ENCODE measurements at regions not wholly inside any gene's neighbourhood (a gene's known extent, or its start where the extent isn't known, plus 50 kb on each side); places are given as distances from the start of the nearest gene placed in this dataset.

GRCh38 chr16:86364653-86365380 lies 145.5 kb upstream of the FOXF1 start:
- CTCF ChIA-PET, result interaction anchor here (1.1 to 1.2 kb wide), 2 partner anchors 10 to 12 kb away, joined by 3 read pairs; no protein-coding TSS in a partner anchor
- no peak for DNase-seq (ENCODE audit: extremely low spot score)
- POLR2A ChIA-PET, result no interaction called here

GRCh38 chr16:86365513-86366273 lies 144.6 kb upstream of the FOXF1 start:
- TF ChIP-seq ELF4 (IDR thresholded peaks at IDR 0.05), result no peak
- TF ChIP-seq BHLHE40 (IDR thresholded peaks at IDR 0.05; ENCODE audit: borderline replicate concordance), result no peak
- no peak for TF ChIP-seq NFRKB (IDR thresholded peaks at IDR 0.05)
- TF ChIP-seq ARNT (IDR thresholded peaks at IDR 0.05), result no peak
- no peak for TF ChIP-seq ZNF384 (IDR thresholded peaks at IDR 0.05)
- TF ChIP-seq FOXM1 (IDR thresholded peaks at IDR 0.05; ENCODE audit: borderline replicate concordance), result no peak
- no peak for TF ChIP-seq TARDBP (IDR thresholded peaks at IDR 0.05)
- no peak for TF ChIP-seq SP1 (IDR thresholded peaks at IDR 0.05)
- TF ChIP-seq L3MBTL2 (conservative IDR thresholded peaks at IDR 0.05), result no peak
- no peak for TF ChIP-seq CTBP1 (IDR thresholded peaks at IDR 0.05; ENCODE audit: borderline replicate concordance)
- no peak for TF ChIP-seq PKNOX1 (IDR thresholded peaks at IDR 0.05)
- no peak for TF ChIP-seq LEF1 (IDR thresholded peaks at IDR 0.05; ENCODE audit: borderline replicate concordance)
- TF ChIP-seq SUZ12 (IDR thresholded peaks at IDR 0.05), result no peak
- TF ChIP-seq FOXA1 (IDR thresholded peaks at IDR 0.05), result no peak
- no peak for TF ChIP-seq FOXK2 (IDR thresholded peaks at IDR 0.05)
- no peak for TF ChIP-seq HDGF (IDR thresholded peaks at IDR 0.05; ENCODE audit: borderline replicate concordance)
- POLR2A ChIA-PET, result no interaction called here
- DNase-seq (ENCODE audit: extremely low spot score), result no peak
- CTCF ChIA-PET, result interaction anchor here (1.2 kb wide), 1 partner anchor 11 kb away, joined by 3 read pairs; no protein-coding TSS in a partner anchor

More at GRCh38 chr16:86364653-86365380, 145.5 kb upstream of the FOXF1 start:
- no peak for TF ChIP-seq SP1 (IDR thresholded peaks at IDR 0.05)
- no peak for TF ChIP-seq ZNF384 (IDR thresholded peaks at IDR 0.05)
- TF ChIP-seq CTBP1 (IDR thresholded peaks at IDR 0.05; ENCODE audit: borderline replicate concordance), result no peak
- TF ChIP-seq FOXK2 (IDR thresholded peaks at IDR 0.05), result no peak
- TF ChIP-seq FOXA1 (IDR thresholded peaks at IDR 0.05), result no peak
- TF ChIP-seq PKNOX1 (IDR thresholded peaks at IDR 0.05), result no peak
- no peak for TF ChIP-seq NFRKB (IDR thresholded peaks at IDR 0.05)
- TF ChIP-seq LEF1 (IDR thresholded peaks at IDR 0.05; ENCODE audit: borderline replicate concordance), result no peak
- TF ChIP-seq BHLHE40 (IDR thresholded peaks at IDR 0.05; ENCODE audit: borderline replicate concordance), result no peak
- no peak for TF ChIP-seq SUZ12 (IDR thresholded peaks at IDR 0.05)
- TF ChIP-seq FOXM1 (IDR thresholded peaks at IDR 0.05; ENCODE audit: borderline replicate concordance), result no peak
- no peak for TF ChIP-seq ELF4 (IDR thresholded peaks at IDR 0.05)
- no peak for TF ChIP-seq L3MBTL2 (conservative IDR thresholded peaks at IDR 0.05)
- no peak for TF ChIP-seq ARNT (IDR thresholded peaks at IDR 0.05)
- no peak for TF ChIP-seq HDGF (IDR thresholded peaks at IDR 0.05; ENCODE audit: borderline replicate concordance)
- TF ChIP-seq TARDBP (IDR thresholded peaks at IDR 0.05), result no peak

- CTCF ChIA-PET, result no interaction called here
- DNase-seq (ENCODE audit: extremely low spot score), result no peak
- POLR2A ChIA-PET, result no interaction called here
- TF ChIP-seq ARNT (IDR thresholded peaks at IDR 0.05) (no peak), ELF4 (IDR thresholded peaks at IDR 0.05) (no peak), FOXK2 (IDR thresholded peaks at IDR 0.05) (no peak), SUZ12 (IDR thresholded peaks at IDR 0.05) (no peak), PKNOX1 (IDR thresholded peaks at IDR 0.05) (no peak), CTBP1 (IDR thresholded peaks at IDR 0.05; ENCODE audit: borderline replicate concordance) (no peak), BHLHE40 (IDR thresholded peaks at IDR 0.05; ENCODE audit: borderline replicate concordance) (no peak), TARDBP (IDR thresholded peaks at IDR 0.05) (no peak), SP1 (IDR thresholded peaks at IDR 0.05) (no peak), LEF1 (IDR thresholded peaks at IDR 0.05; ENCODE audit: borderline replicate concordance) (no peak), NFRKB (IDR thresholded peaks at IDR 0.05) (no peak), ZNF384 (IDR thresholded peaks at IDR 0.05) (no peak), L3MBTL2 (conservative IDR thresholded peaks at IDR 0.05) (no peak), HDGF (IDR thresholded peaks at IDR 0.05; ENCODE audit: borderline replicate concordance) (no peak)
Measured at GRCh38 chr16:86366481-86366880, 143.8 kb upstream of the FOXF1 start.

- TF ChIP-seq ELF4 (IDR thresholded peaks at IDR 0.05), result no peak
- TF ChIP-seq PKNOX1 (IDR thresholded peaks at IDR 0.05), result no peak
- no peak for TF ChIP-seq L3MBTL2 (conservative IDR thresholded peaks at IDR 0.05)
- no peak for TF ChIP-seq ZNF384 (IDR thresholded peaks at IDR 0.05)
- TF ChIP-seq TARDBP (IDR thresholded peaks at IDR 0.05), result no peak
- no peak for TF ChIP-seq NFRKB (IDR thresholded peaks at IDR 0.05)
- TF ChIP-seq SUZ12 (IDR thresholded peaks at IDR 0.05), result no peak
- TF ChIP-seq FOXK2 (IDR thresholded peaks at IDR 0.05), result no peak
- TF ChIP-seq FOXM1 (IDR thresholded peaks at IDR 0.05; ENCODE audit: borderline replicate concordance), result no peak
- TF ChIP-seq BHLHE40 (IDR thresholded peaks at IDR 0.05; ENCODE audit: borderline replicate concordance), result no peak
- no peak for TF ChIP-seq SP1 (IDR thresholded peaks at IDR 0.05)
- no peak for TF ChIP-seq FOXA1 (IDR thresholded peaks at IDR 0.05)
- TF ChIP-seq HDGF (IDR thresholded peaks at IDR 0.05; ENCODE audit: borderline replicate concordance), result no peak
- TF ChIP-seq ARNT (IDR thresholded peaks at IDR 0.05), result no peak
- no peak for TF ChIP-seq CTBP1 (IDR thresholded peaks at IDR 0.05; ENCODE audit: borderline replicate concordance)
- no peak for TF ChIP-seq LEF1 (IDR thresholded peaks at IDR 0.05; ENCODE audit: borderline replicate concordance)
- DNase-seq (ENCODE audit: extremely low spot score), result no peak
- POLR2A ChIA-PET, result no interaction called here
- CTCF ChIA-PET, result no interaction called here
Measured at GRCh38 chr16:86367291-86368072, 142.8 kb upstream of the FOXF1 start.
